ENCODE measurements at regions not wholly inside any gene's neighbourhood (a gene's known extent, or its start where the extent isn't known, plus 50 kb on each side); places are given as distances from the start of the nearest gene placed in this dataset.

- TF ChIP-seq CTCF (IDR thresholded peaks at IDR 0.05): no peak
- TF ChIP-seq POLR2A (IDR thresholded peaks at IDR 0.05): no peak
Observed at GRCh38 chr4:178448372-178449035, 1006.3 kb upstream of the AGA start.

Data from heart left ventricle (tissue), 13 donors.